Suprapubic skin (tissue), 4 donors: ENCODE measurements at regions not wholly inside any gene's neighbourhood (a gene's known extent, or its start where the extent isn't known, plus 50 kb on each side); places are given as distances from the start of the nearest gene placed in this dataset.

Experiments used
- EP300 ChIP-seq: sonication (generic); formaldehyde crosslinking; IDR thresholded peaks from one replicate; pipeline ENCODE4 v1.6.1; 2017; ENCODE audit warnings: antibody characterized with exemption
- POLR2A ChIP-seq, 2 donors: fragments of 450-650 bp; IDR thresholded peaks; one replicate each; pipeline ENCODE4 v1.6.1; 2017; ENCODE audit warnings: antibody characterized with exemption in 2 of 2, mild to moderate bottlenecking in 2 of 2, moderate library complexity in 2 of 2
- POLR2AphosphoS5 ChIP-seq, 3 donors: sonication (generic); formaldehyde crosslinking; IDR thresholded peaks; one replicate each; pipeline ENCODE4 v1.6.1; 2017; ENCODE audit warnings: antibody characterized with exemption in 3 of 3
- TF ChIP-seq, protein P1 (sequence below), 2 donors: fragments of 200-600 bp in 1 of 2; fragments of 450-650 bp in 1 of 2; sonication (generic) in 1 of 2; IDR thresholded peaks; one replicate each; pipeline ENCODE4 v1.5.1; 2016 to 2019; ENCODE audit warnings: antibody characterized with exemption in 2 of 2, mild to moderate bottlenecking in 1 of 2, moderate library complexity in 1 of 2

GRCh38 chr4:114082348-114082747 lies 102.9 kb upstream of the ARSJ start:
- TF ChIP-seq EP300, result no peak
- TF ChIP-seq, protein P1, sequence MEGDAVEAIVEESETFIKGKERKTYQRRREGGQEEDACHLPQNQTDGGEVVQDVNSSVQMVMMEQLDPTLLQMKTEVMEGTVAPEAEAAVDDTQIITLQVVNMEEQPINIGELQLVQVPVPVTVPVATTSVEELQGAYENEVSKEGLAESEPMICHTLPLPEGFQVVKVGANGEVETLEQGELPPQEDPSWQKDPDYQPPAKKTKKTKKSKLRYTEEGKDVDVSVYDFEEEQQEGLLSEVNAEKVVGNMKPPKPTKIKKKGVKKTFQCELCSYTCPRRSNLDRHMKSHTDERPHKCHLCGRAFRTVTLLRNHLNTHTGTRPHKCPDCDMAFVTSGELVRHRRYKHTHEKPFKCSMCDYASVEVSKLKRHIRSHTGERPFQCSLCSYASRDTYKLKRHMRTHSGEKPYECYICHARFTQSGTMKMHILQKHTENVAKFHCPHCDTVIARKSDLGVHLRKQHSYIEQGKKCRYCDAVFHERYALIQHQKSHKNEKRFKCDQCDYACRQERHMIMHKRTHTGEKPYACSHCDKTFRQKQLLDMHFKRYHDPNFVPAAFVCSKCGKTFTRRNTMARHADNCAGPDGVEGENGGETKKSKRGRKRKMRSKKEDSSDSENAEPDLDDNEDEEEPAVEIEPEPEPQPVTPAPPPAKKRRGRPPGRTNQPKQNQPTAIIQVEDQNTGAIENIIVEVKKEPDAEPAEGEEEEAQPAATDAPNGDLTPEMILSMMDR (IDR thresholded peaks at IDR 0.05), result no peak
- no peak for TF ChIP-seq POLR2AphosphoS5 (IDR thresholded peaks at IDR 0.05)
- TF ChIP-seq POLR2A (IDR thresholded peaks at IDR 0.05), result no peak
